GM18498 (cell line): ENCODE measurements at regions not wholly inside any gene's neighbourhood (a gene's known extent, or its start where the extent isn't known, plus 50 kb on each side); places are given as distances from the start of the nearest gene placed in this dataset.
"Not testable (repeated sequence)": the region's sequence is repeated elsewhere in the genome, so short reads cannot be mapped to it uniquely, and the experiment has no call there.

Experiments used
- ATAC-seq: cut with Tn5 transposase; IDR thresholded peaks from one replicate; pipeline ENCODE4 v1.9.1; 2021; ENCODE audit warnings: mild to moderate bottlenecking, moderate library complexity; ENCODE audit not compliant: unreplicated experiment

GRCh38 chr1:208462761-208463160 is 218.6 kb upstream of the PLXNA2 start:
- ATAC-seq: no peak

GRCh38 chr1:208465266-208465665 is 221.1 kb upstream of the PLXNA2 start:
- ATAC-seq: no peak

- ATAC-seq: no peak
Observed at GRCh38 chr1:208465786-208466590, 221.8 kb upstream of the PLXNA2 start.

GRCh38 chr1:208467151-208467780 is 223.1 kb upstream of the PLXNA2 start:
- ATAC-seq: no peak

- ATAC-seq: no peak
Observed at GRCh38 chr1:208475449-208475848, 231.3 kb upstream of the PLXNA2 start.

- no peak for ATAC-seq
Observed at GRCh38 chr1:208475951-208476845, 232.0 kb upstream of the PLXNA2 start.

GRCh38 chr1:208476846-208477170 is 232.6 kb upstream of the PLXNA2 start:
- ATAC-seq: no peak

- no peak for ATAC-seq
Observed at GRCh38 chr1:208479435-208479834, 235.3 kb upstream of the PLXNA2 start.

GRCh38 chr1:208485512-208485911 is 241.3 kb upstream of the PLXNA2 start:
- no peak for ATAC-seq

GRCh38 chr1:208486677-208487076 is 242.5 kb upstream of the PLXNA2 start:
- no peak for ATAC-seq

- ATAC-seq: not testable (repeated sequence)
Observed at GRCh38 chr1:208488432-208488831, 244.2 kb upstream of the PLXNA2 start.

- no peak for ATAC-seq
Observed at GRCh38 chr1:208496467-208497371, 252.5 kb upstream of the PLXNA2 start.

- no peak for ATAC-seq
Observed at GRCh38 chr1:208497866-208498541, 253.8 kb upstream of the PLXNA2 start.

- ATAC-seq: no peak
Observed at GRCh38 chr1:208499026-208499425, 254.8 kb upstream of the PLXNA2 start.

- ATAC-seq: no peak
Observed at GRCh38 chr1:208499601-208500000, 255.4 kb upstream of the PLXNA2 start.

- ATAC-seq: no peak
Observed at GRCh38 chr1:208500375-208500774, 256.2 kb upstream of the PLXNA2 start.

- ATAC-seq: no peak
Observed at GRCh38 chr1:208501542-208501941, 257.4 kb upstream of the PLXNA2 start.

GRCh38 chr1:208503787-208504186 is 259.6 kb upstream of the PLXNA2 start:
- no peak for ATAC-seq

GRCh38 chr1:208506812-208507211 is 262.6 kb upstream of the PLXNA2 start:
- no peak for ATAC-seq

GRCh38 chr1:208509072-208509471 is 264.9 kb upstream of the PLXNA2 start:
- no peak for ATAC-seq
